ENCODE measurements at regions not wholly inside any gene's neighbourhood (a gene's known extent, or its start where the extent isn't known, plus 50 kb on each side); places are given as distances from the start of the nearest gene placed in this dataset.

DNA sequence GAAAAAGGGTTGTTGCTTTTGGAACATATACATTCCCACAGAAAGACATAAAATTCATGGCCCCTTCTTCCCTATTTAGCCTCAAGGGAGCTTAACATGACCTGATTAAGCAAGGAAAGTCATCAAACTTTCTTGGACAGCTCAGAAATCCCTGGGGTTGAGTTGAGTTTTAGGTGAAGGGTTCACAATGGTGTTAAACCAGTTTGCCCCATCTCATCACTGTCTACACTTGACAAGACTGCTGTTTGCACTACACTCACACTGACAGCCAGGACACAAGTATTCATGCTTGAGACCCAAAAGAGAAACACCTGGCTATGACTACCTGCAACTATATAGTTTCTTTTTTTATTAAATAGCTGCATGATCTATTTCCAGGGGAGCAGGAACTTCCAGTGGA, 209.8 kb upstream of the TMEM45B start:
- H3K79me2 ChIP-seq (ENCODE audit: control insufficient read depth, insufficient read depth, low read length) = no peaks in the 10 kb centered on the region
- no TSS peak for BruUV-seq (replicated peaks)
- H2AFZ ChIP-seq (ENCODE audit: control insufficient read depth, low read depth, low read length) = no peak overlapping the region

GRCh38 chr11:129608711-129609110, 206.9 kb upstream of the TMEM45B start:
- no peaks in the 10 kb centered on the region for H3K4me1 ChIP-seq (ENCODE audit: control insufficient read depth, insufficient read depth, low read length)
- H3K4me3 ChIP-seq = no peak overlapping the region
- no peak overlapping the region for H2AFZ ChIP-seq (ENCODE audit: control insufficient read depth, low read depth, low read length)
- DNase-seq (ENCODE audit: low read depth, low spot score) = no peak
- POLR2A ChIA-PET = no interaction called here
- no peaks in the 10 kb centered on the region for H3K9me3 ChIP-seq (replicated peaks; ENCODE audit: control insufficient read depth, insufficient read depth, low read length)
- no peaks in the 10 kb centered on the region for H3K79me2 ChIP-seq (ENCODE audit: control insufficient read depth, insufficient read depth, low read length)
- H3K27me3 ChIP-seq (replicated peaks in 1 of 2; ENCODE audit: control insufficient read depth in 2 of 2, insufficient read depth in 2 of 2, low read length in 1 of 2) = no peaks in the 10 kb centered on the region
- H3K9ac ChIP-seq (ENCODE audit: control insufficient read depth, insufficient read depth, low read length) = no peak overlapping the region
- H3K36me3 ChIP-seq (ENCODE audit: control insufficient read depth in 2 of 2, insufficient read depth in 2 of 2, low read length in 1 of 2) = no peaks in the 10 kb centered on the region
- in situ Hi-C loops (cut with MboI) = no loop called here
- no peak for ATAC-seq
- intact Hi-C loops (cut with micrococcal nuclease; ENCODE audit: unreplicated experiment) = no loop called here
- H4K20me1 ChIP-seq (ENCODE audit: control insufficient read depth, insufficient read depth) = no peaks in the 10 kb centered on the region
- H3K27ac ChIP-seq (ENCODE audit: control insufficient read depth, insufficient read depth) = no peak overlapping the region
- RAD21 ChIA-PET (ENCODE audit: unreplicated experiment) = no interaction called here
- no peak for FAIRE-seq
- 10% methylated on average over 6 of the region's 6 CpGs for WGBS (ENCODE audit: insufficient coverage, insufficient replicate concordance, low lambda C conversion rate, missing lambda C conversion rate)
- BruUV-seq (replicated peaks) = no TSS peak
- H3K4me2 ChIP-seq (ENCODE audit: control insufficient read depth, insufficient read depth) = no peak overlapping the region
- CTCF ChIA-PET = no interaction called here
- SMC1A ChIA-PET (ENCODE audit: uncharacterized antibody, unreplicated experiment) = no interaction called here
- TF ChIP-seq BMI1 (IDR thresholded peaks at IDR 0.05; ENCODE audit: borderline replicate concordance) = no peak
- TF ChIP-seq PKNOX1 (IDR thresholded peaks at IDR 0.05) = no peak
- TF ChIP-seq ZBTB40 (IDR thresholded peaks at IDR 0.05; ENCODE audit: borderline replicate concordance) = no peak
- TF ChIP-seq MTA2 (IDR thresholded peaks at IDR 0.05; ENCODE audit: low read depth) = no peak
- TF ChIP-seq STAT1 (conservative IDR thresholded peaks at IDR 0.05) = no peak
- TF ChIP-seq IRF3 (IDR thresholded peaks at IDR 0.05) = no peak
- no peak for TF ChIP-seq YY1 (IDR thresholded peaks at IDR 0.05; ENCODE audit: low read depth, low read length)
- TF ChIP-seq SIX5 (IDR thresholded peaks at IDR 0.05; ENCODE audit: low read depth, low read length, severe bottlenecking) = no peak
- TF ChIP-seq CREB1 (IDR thresholded peaks at IDR 0.05; ENCODE audit: low read depth) = no peak

More for the DNA sequence above, 209.8 kb upstream of the TMEM45B start:
- Histone ChIP-seq H3K4me3 (no peak overlapping the region), H3K4me1 (ENCODE audit: control insufficient read depth, insufficient read depth, low read length) (no peaks in the 10 kb centered on the region), H3K27me3 (replicated peaks in 1 of 2; ENCODE audit: control insufficient read depth in 2 of 2, insufficient read depth in 2 of 2, low read length in 1 of 2) (no peaks in the 10 kb centered on the region), H4K20me1 (ENCODE audit: control insufficient read depth, insufficient read depth) (no peaks in the 10 kb centered on the region), H3K4me2 (ENCODE audit: control insufficient read depth, insufficient read depth) (no peak overlapping the region), H3K9me3 (replicated peaks; ENCODE audit: control insufficient read depth, insufficient read depth, low read length) (no peaks in the 10 kb centered on the region), H3K27ac (ENCODE audit: control insufficient read depth, insufficient read depth) (no peak overlapping the region), H3K9ac (ENCODE audit: control insufficient read depth, insufficient read depth, low read length) (no peak overlapping the region), H3K36me3 (ENCODE audit: control insufficient read depth in 2 of 2, insufficient read depth in 2 of 2, low read length in 1 of 2) (no peaks in the 10 kb centered on the region)
- FAIRE-seq = no peak
- no peak for TF ChIP-seq IRF3 (IDR thresholded peaks at IDR 0.05)
- no peak for TF ChIP-seq ZSCAN29 (IDR thresholded peaks at IDR 0.05)
- no peak for DNase-seq (ENCODE audit: low read depth, low spot score)
- SMC1A ChIA-PET (ENCODE audit: uncharacterized antibody, unreplicated experiment) = no interaction called here
- RAD21 ChIA-PET (ENCODE audit: unreplicated experiment) = no interaction called here
- in situ Hi-C loops (cut with MboI) (no loop called here), intact Hi-C loops (cut with micrococcal nuclease; ENCODE audit: unreplicated experiment) (no loop called here)
- POLR2A ChIA-PET = no interaction called here
- ATAC-seq = no peak
- CTCF ChIA-PET = interaction anchor here (0.6 to 1.3 kb wide), 3 partner anchors 12 to 93 kb away, joined by 3 to 4 read pairs (median 3); no protein-coding TSS in a partner anchor
